ENCODE measurements at regions not wholly inside any gene's neighbourhood (a gene's known extent, or its start where the extent isn't known, plus 50 kb on each side); places are given as distances from the start of the nearest gene placed in this dataset.

GRCh38 chr15:87648278-87648677, 608.3 kb downstream of the NTRK3 start (continued):
- TF ChIP-seq CTCF (IDR thresholded peaks at IDR 0.05; ENCODE audit: control extremely low read depth in 1 of 3, insufficient read depth in 1 of 3, low read depth in 1 of 3, low read length in 3 of 3) (no peak), KDM1A (IDR thresholded peaks at IDR 0.05; ENCODE audit: borderline replicate concordance, low read length) (no peak)
